ENCODE measurements at regions not wholly inside any gene's neighbourhood (a gene's known extent, or its start where the extent isn't known, plus 50 kb on each side); places are given as distances from the start of the nearest gene placed in this dataset.

GRCh38 chr13:34103854-34104253 lies 285.9 kb downstream of the RFC3 start:
- Histone ChIP-seq H3K4me3 (no peak overlapping the region), H3K27ac (no peak overlapping the region), H3K4me1 (no peaks in the 10 kb centered on the region), H3K27me3 (no peaks in the 10 kb centered on the region), H3K36me3 (no peaks in the 10 kb centered on the region), H3K9me3 (no peaks in the 10 kb centered on the region)
- TF ChIP-seq CTCF (IDR thresholded peaks at IDR 0.05) (no peak), POLR2A (IDR thresholded peaks at IDR 0.05) (no peak)
- no peak for DNase-seq

DNA sequence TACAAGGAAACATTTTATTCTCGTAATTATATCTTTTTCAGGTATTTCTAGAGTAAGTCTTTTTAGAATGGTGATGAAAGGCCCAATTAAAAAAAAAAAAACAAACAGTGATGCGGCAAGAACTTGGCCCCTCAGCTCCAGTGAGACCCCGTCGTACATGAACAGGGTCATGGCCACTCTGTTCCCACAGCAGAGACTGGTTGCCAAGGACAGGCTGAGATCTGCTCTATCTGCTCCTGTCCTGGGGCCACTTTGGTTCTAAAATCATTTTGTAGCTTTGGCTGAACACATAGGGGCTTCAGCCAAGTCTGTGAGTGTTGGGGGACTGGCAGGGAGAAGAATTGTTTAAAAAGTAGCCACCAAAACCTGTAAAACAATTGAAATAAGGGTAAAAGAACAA lies 286.9 kb downstream of the RFC3 start:
- Histone ChIP-seq H3K4me3 (no peak overlapping the region), H3K27me3 (no peaks in the 10 kb centered on the region), H3K4me1 (no peaks in the 10 kb centered on the region), H3K36me3 (no peaks in the 10 kb centered on the region), H3K27ac (no peak overlapping the region), H3K9me3 (no peaks in the 10 kb centered on the region)
- TF ChIP-seq POLR2A (IDR thresholded peaks at IDR 0.05) (no peak), CTCF (IDR thresholded peaks at IDR 0.05) (no peak)
- no peak for DNase-seq

- DNase-seq, result no peak
- Histone ChIP-seq H3K36me3 (no peaks in the 10 kb centered on the region), H3K9me3 (no peaks in the 10 kb centered on the region), H3K27ac (no peak overlapping the region), H3K27me3 (no peaks in the 10 kb centered on the region), H3K4me3 (no peak overlapping the region), H3K4me1 (no peaks in the 10 kb centered on the region)
- TF ChIP-seq POLR2A (IDR thresholded peaks at IDR 0.05) (no peak), CTCF (IDR thresholded peaks at IDR 0.05) (no peak)
Measured at GRCh38 chr13:34107806-34108205, 289.9 kb downstream of the RFC3 start.

- no peak for DNase-seq
- TF ChIP-seq POLR2A (IDR thresholded peaks at IDR 0.05) (no peak), CTCF (IDR thresholded peaks at IDR 0.05) (no peak)
- no peaks in the 10 kb centered on the region for H3K36me3 ChIP-seq
- no peak overlapping the region for H3K4me3 ChIP-seq
- H3K27ac ChIP-seq, result no peak overlapping the region
- no peaks in the 10 kb centered on the region for H3K27me3 ChIP-seq
- H3K9me3 ChIP-seq, result no peaks in the 10 kb centered on the region
- H3K4me1 ChIP-seq, result no peaks in the 10 kb centered on the region
Measured at GRCh38 chr13:34108410-34108809, 290.5 kb downstream of the RFC3 start.

DNA sequence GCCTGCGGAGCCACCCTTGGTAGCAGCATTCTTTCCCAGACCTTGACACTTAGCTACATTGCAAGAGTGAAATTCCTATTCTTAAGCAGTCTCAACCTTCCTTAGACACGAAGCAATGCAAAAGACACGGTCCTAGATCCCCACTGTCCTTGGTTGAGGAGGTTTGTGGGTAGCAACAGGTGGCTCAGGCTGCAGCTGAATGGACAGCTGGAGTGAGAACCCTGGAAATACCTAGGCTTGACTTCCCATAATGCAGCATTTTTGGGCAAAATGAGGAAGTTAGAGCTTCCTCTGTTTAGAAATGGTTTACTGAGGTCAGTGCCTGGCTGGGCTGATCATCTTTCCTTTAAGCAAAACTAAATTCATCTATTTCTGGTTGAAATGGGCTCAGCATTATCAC lies 296.6 kb downstream of the RFC3 start:
- Histone ChIP-seq H3K27ac (no peak overlapping the region), H3K9me3 (no peaks in the 10 kb centered on the region), H3K4me3 (no peak overlapping the region), H3K4me1 (no peaks in the 10 kb centered on the region), H3K36me3 (no peaks in the 10 kb centered on the region), H3K27me3 (no peaks in the 10 kb centered on the region)
- DNase-seq, result no peak
- TF ChIP-seq CTCF (IDR thresholded peaks at IDR 0.05) (no peak), POLR2A (IDR thresholded peaks at IDR 0.05) (no peak)

- TF ChIP-seq POLR2A (IDR thresholded peaks at IDR 0.05) (no peak), CTCF (IDR thresholded peaks at IDR 0.05) (no peak)
- no peak overlapping the region for H3K4me3 ChIP-seq
Measured at GRCh38 chr13:34116651-34117050, 298.7 kb downstream of the RFC3 start.

More at GRCh38 chr13:34116651-34117050, 298.7 kb downstream of the RFC3 start:
- no peak overlapping the region for H3K27ac ChIP-seq
- no peaks in the 10 kb centered on the region for H3K27me3 ChIP-seq
- H3K9me3 ChIP-seq, result no peaks in the 10 kb centered on the region
- no peaks in the 10 kb centered on the region for H3K4me1 ChIP-seq
- H3K36me3 ChIP-seq, result no peaks in the 10 kb centered on the region
- DNase-seq, result no peak

Measured in Peyer's patch (tissue), 4 donors.